ENCODE measurements at regions not wholly inside any gene's neighbourhood (a gene's known extent, or its start where the extent isn't known, plus 50 kb on each side); places are given as distances from the start of the nearest gene placed in this dataset.

DNA sequence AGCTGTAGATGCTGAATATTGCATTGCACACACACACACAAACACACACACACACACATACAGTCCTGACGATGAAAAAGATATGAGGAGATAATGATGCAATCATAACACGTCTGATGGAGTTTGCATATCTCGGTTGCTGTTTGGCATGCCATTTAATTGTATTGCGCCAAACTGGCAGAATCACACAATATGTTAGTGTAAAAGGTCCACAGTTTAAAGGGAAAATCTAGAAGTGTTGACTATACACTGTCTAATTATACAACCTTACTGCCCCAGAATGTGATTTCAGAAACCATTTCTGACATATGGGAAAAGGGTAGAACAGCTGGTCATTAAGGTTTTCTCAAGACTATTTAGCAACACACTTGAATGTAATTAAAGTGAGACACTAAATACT, 123.7 kb upstream of the PROX1 start:
- peaks cover 81% of the 10 kb centered on the region for H3K27me3 Mint-ChIP-seq (ENCODE audit: insufficient read depth, unreplicated experiment)
- no peak for DNase-seq (ENCODE audit: unreplicated experiment)
- H3K4me3 Mint-ChIP-seq (ENCODE audit: unreplicated experiment), result no peak overlapping the region
- CTCF ChIA-PET, result interaction anchor here (0.6 kb wide), 1 partner anchor 83 kb away, joined by 3 read pairs; no protein-coding TSS in a partner anchor
- no peaks in the 10 kb centered on the region for H3K4me1 Mint-ChIP-seq (ENCODE audit: insufficient read depth, unreplicated experiment)
- intact Hi-C loops (cut with micrococcal nuclease), result no loop called here
- no peaks in the 10 kb centered on the region for H3K9me3 Mint-ChIP-seq (ENCODE audit: unreplicated experiment)
- no peaks in the 10 kb centered on the region for H3K36me3 Mint-ChIP-seq (ENCODE audit: insufficient read depth, unreplicated experiment)
- H3K27ac Mint-ChIP-seq (ENCODE audit: low read depth, unreplicated experiment), result no peak overlapping the region
- POLR2A ChIA-PET, result no interaction called here
- no TSS peak for BruUV-seq (replicated peaks)
- TF ChIP-seq, protein P1, sequence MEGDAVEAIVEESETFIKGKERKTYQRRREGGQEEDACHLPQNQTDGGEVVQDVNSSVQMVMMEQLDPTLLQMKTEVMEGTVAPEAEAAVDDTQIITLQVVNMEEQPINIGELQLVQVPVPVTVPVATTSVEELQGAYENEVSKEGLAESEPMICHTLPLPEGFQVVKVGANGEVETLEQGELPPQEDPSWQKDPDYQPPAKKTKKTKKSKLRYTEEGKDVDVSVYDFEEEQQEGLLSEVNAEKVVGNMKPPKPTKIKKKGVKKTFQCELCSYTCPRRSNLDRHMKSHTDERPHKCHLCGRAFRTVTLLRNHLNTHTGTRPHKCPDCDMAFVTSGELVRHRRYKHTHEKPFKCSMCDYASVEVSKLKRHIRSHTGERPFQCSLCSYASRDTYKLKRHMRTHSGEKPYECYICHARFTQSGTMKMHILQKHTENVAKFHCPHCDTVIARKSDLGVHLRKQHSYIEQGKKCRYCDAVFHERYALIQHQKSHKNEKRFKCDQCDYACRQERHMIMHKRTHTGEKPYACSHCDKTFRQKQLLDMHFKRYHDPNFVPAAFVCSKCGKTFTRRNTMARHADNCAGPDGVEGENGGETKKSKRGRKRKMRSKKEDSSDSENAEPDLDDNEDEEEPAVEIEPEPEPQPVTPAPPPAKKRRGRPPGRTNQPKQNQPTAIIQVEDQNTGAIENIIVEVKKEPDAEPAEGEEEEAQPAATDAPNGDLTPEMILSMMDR (IDR thresholded peaks at IDR 0.05; ENCODE audit: unreplicated experiment), result no peak

DNA sequence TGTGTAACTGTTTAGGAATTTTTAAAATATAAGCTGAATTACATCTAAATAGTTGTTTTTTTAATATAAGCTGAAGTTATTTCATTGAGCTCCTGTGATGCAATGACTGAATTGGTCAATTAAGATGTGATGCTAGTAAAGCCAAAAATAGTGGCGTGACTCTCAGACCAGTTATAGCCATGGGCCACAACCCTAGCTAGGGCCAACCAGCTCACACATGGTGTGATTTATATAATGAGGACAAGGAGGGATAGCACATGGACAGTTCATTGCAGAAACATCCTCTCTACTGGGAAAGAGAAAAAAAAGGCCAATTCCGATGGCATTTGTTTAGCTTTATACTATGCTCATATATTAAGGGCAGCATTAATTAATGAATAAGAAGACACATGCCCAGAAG, 119.3 kb upstream of the PROX1 start:
- Mint-ChIP-seq H3K4me3 (ENCODE audit: unreplicated experiment) (no peak overlapping the region), H3K9me3 (ENCODE audit: unreplicated experiment) (peaks cover 7% of the 10 kb centered on the region), H3K4me1 (ENCODE audit: insufficient read depth, unreplicated experiment) (no peaks in the 10 kb centered on the region), H3K27me3 (ENCODE audit: insufficient read depth, unreplicated experiment) (peaks cover 69% of the 10 kb centered on the region), H3K36me3 (ENCODE audit: insufficient read depth, unreplicated experiment) (no peaks in the 10 kb centered on the region), H3K27ac (ENCODE audit: low read depth, unreplicated experiment) (no peak overlapping the region)
- POLR2A ChIA-PET, result no interaction called here
- CTCF ChIA-PET, result interaction anchor here (0.6 to 2.0 kb wide), 5 partner anchors 10 to 420 kb away, joined by 3 to 6 read pairs (median 4); no protein-coding TSS in a partner anchor
- TF ChIP-seq, protein P1 (IDR thresholded peaks at IDR 0.05; ENCODE audit: unreplicated experiment), result no peak
- DNase-seq (ENCODE audit: unreplicated experiment), result no peak
- no TSS peak for BruUV-seq (replicated peaks)
- intact Hi-C loops (cut with micrococcal nuclease), result no loop called here

DNA sequence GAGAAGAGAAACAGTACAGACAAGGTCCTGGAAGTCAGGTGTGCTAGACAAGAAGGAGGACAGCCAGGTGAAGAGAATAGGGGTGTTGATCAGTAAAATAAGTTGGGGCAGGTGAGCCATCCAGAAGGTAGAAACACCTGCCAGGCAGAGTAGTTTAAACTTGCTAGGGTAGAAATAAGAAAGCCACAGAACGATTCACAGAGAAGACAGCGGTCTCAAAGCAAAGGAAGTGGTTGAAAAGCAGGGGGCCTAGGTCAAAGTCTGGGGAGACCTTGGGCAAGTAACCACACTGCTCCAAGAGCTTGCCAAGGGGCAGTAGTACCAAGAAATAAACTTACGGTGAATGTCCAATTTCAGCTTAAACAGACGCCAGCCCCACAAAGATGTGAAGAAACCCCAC, 116.6 kb upstream of the PROX1 start:
- H3K27me3 Mint-ChIP-seq (ENCODE audit: insufficient read depth, unreplicated experiment), result peaks cover 45% of the 10 kb centered on the region
- no peaks in the 10 kb centered on the region for H3K4me1 Mint-ChIP-seq (ENCODE audit: insufficient read depth, unreplicated experiment)
- POLR2A ChIA-PET, result no interaction called here
- CTCF ChIA-PET, result no interaction called here
- DNase-seq (ENCODE audit: unreplicated experiment), result no peak
- intact Hi-C loops (cut with micrococcal nuclease), result no loop called here
- no peak overlapping the region for H3K4me3 Mint-ChIP-seq (ENCODE audit: unreplicated experiment)
- no peaks in the 10 kb centered on the region for H3K36me3 Mint-ChIP-seq (ENCODE audit: insufficient read depth, unreplicated experiment)
- BruUV-seq (replicated peaks), result no TSS peak
- H3K27ac Mint-ChIP-seq (ENCODE audit: low read depth, unreplicated experiment), result no peak overlapping the region
- H3K9me3 Mint-ChIP-seq (ENCODE audit: unreplicated experiment), result peaks cover 7% of the 10 kb centered on the region
- TF ChIP-seq, protein P1 (IDR thresholded peaks at IDR 0.05; ENCODE audit: unreplicated experiment), result no peak

DNA sequence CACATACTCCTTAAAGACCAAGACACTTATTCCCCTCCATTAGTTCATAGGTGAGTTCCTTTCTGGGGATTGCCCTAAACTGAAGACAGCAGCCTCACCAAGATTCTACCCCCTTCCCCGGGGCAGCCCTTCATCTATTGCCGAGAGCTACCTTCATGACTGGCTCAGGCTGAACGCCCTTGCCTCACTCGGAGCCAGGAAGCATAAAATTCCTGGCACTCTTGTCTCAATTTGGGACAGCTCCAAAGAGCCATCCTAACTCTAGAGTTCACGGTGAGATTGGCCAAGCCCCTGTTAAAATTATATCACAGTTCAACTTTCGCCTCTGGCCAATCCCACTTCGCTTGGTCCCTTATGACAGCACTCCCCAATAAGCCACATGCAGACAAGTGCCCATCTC, 113.0 kb upstream of the PROX1 start:
- ChIA-PET CTCF (interaction anchor here (0.6 kb wide), 1 partner anchor 252 kb away, joined by 3 read pairs; no protein-coding TSS in a partner anchor), POLR2A (no interaction called here)
- peaks cover 7% of the 10 kb centered on the region for H3K9me3 Mint-ChIP-seq (ENCODE audit: unreplicated experiment)
- no peaks in the 10 kb centered on the region for H3K36me3 Mint-ChIP-seq (ENCODE audit: insufficient read depth, unreplicated experiment)
- no peak for DNase-seq (ENCODE audit: unreplicated experiment)
- peaks cover 44% of the 10 kb centered on the region for H3K27me3 Mint-ChIP-seq (ENCODE audit: insufficient read depth, unreplicated experiment)
- TF ChIP-seq, protein P1 (IDR thresholded peaks at IDR 0.05; ENCODE audit: unreplicated experiment), result no peak
- no peaks in the 10 kb centered on the region for H3K4me1 Mint-ChIP-seq (ENCODE audit: insufficient read depth, unreplicated experiment)
- H3K27ac Mint-ChIP-seq (ENCODE audit: low read depth, unreplicated experiment), result no peak overlapping the region
- H3K4me3 Mint-ChIP-seq (ENCODE audit: unreplicated experiment), result no peak overlapping the region
- no TSS peak for BruUV-seq (replicated peaks)
- intact Hi-C loops (cut with micrococcal nuclease), result no loop called here

All from MCF 10A (cell line).